T-helper 1 cell treated with Interleukin-12 subunit alpha and Interleukin-12 subunit beta and Interleukin-4 antibody, amounts not matched to agents 30 μg/mL and 1 μg/mL, for 36 hours (primary cell): ENCODE measurements at regions not wholly inside any gene's neighbourhood (a gene's known extent, or its start where the extent isn't known, plus 50 kb on each side); places are given as distances from the start of the nearest gene placed in this dataset.

ENCODE experiments used
- H3K27ac Mint-ChIP-seq: one replicate; pipeline ENCODE4 v1.8.0; 2021; ENCODE audit warnings: mild to moderate bottlenecking, mixed read lengths
- H3K27me3 Mint-ChIP-seq: one replicate; pipeline ENCODE4 v1.8.0; 2021; ENCODE audit warnings: low read depth, mixed read lengths
- H3K36me3 Mint-ChIP-seq: one replicate; pipeline ENCODE4 v1.8.0; 2021; ENCODE audit warnings: low read depth, mixed read lengths
- H3K4me1 Mint-ChIP-seq: one replicate; pipeline ENCODE4 v1.8.0; 2021; ENCODE audit warnings: low read depth, mixed read lengths
- H3K4me3 Mint-ChIP-seq: one replicate; pipeline ENCODE4 v1.8.0; 2021; ENCODE audit warnings: mild to moderate bottlenecking, moderate library complexity, mixed read lengths
- H3K9me3 Mint-ChIP-seq: one replicate; pipeline ENCODE4 v1.8.0; 2021; ENCODE audit warnings: mixed read lengths

GRCh38 chr13:47572375-47572774, 428.7 kb downstream of the SUCLA2 start:
- Mint-ChIP-seq H3K27me3 (no peaks in the 10 kb centered on the region), H3K36me3 (no peaks in the 10 kb centered on the region), H3K27ac (no peak overlapping the region), H3K9me3 (peaks cover 66% of the 10 kb centered on the region), H3K4me1 (no peaks in the 10 kb centered on the region), H3K4me3 (no peak overlapping the region)

- Mint-ChIP-seq H3K27ac (no peak overlapping the region), H3K4me3 (no peak overlapping the region), H3K36me3 (no peaks in the 10 kb centered on the region), H3K9me3 (peaks cover 31% of the 10 kb centered on the region), H3K4me1 (no peaks in the 10 kb centered on the region), H3K27me3 (no peaks in the 10 kb centered on the region)
These were observed 437.0 kb downstream of the SUCLA2 start for GRCh38 chr13:47564041-47564440.

- H3K4me1 Mint-ChIP-seq = no peaks in the 10 kb centered on the region
- H3K36me3 Mint-ChIP-seq = no peaks in the 10 kb centered on the region
- no peaks in the 10 kb centered on the region for H3K9me3 Mint-ChIP-seq
- no peak overlapping the region for H3K27ac Mint-ChIP-seq
- H3K27me3 Mint-ChIP-seq = no peaks in the 10 kb centered on the region
- no peak overlapping the region for H3K4me3 Mint-ChIP-seq
These were observed 444.4 kb downstream of the SUCLA2 start for GRCh38 chr13:47556703-47557102.

GRCh38 chr13:47555235-47555634, 445.8 kb downstream of the SUCLA2 start:
- Mint-ChIP-seq H3K36me3 (no peaks in the 10 kb centered on the region), H3K4me1 (no peaks in the 10 kb centered on the region), H3K9me3 (no peaks in the 10 kb centered on the region), H3K27me3 (no peaks in the 10 kb centered on the region), H3K4me3 (no peak overlapping the region), H3K27ac (no peak overlapping the region)

GRCh38 chr13:47553329-47553977, 447.6 kb downstream of the SUCLA2 start:
- H3K4me1 Mint-ChIP-seq = no peaks in the 10 kb centered on the region
- H3K36me3 Mint-ChIP-seq = no peaks in the 10 kb centered on the region
- no peaks in the 10 kb centered on the region for H3K9me3 Mint-ChIP-seq
- H3K4me3 Mint-ChIP-seq = no peak overlapping the region
- no peaks in the 10 kb centered on the region for H3K27me3 Mint-ChIP-seq
- H3K27ac Mint-ChIP-seq = no peak overlapping the region

GRCh38 chr13:47549219-47549752, 451.8 kb downstream of the SUCLA2 start:
- Mint-ChIP-seq H3K9me3 (no peaks in the 10 kb centered on the region), H3K27me3 (no peaks in the 10 kb centered on the region), H3K4me3 (no peak overlapping the region), H3K4me1 (no peaks in the 10 kb centered on the region), H3K27ac (no peak overlapping the region), H3K36me3 (no peaks in the 10 kb centered on the region)

- no peak overlapping the region for H3K27ac Mint-ChIP-seq
- H3K36me3 Mint-ChIP-seq = no peaks in the 10 kb centered on the region
- no peaks in the 10 kb centered on the region for H3K4me1 Mint-ChIP-seq
These were observed 452.7 kb downstream of the SUCLA2 start for GRCh38 chr13:47548294-47548840.

GRCh38 chr13:47546391-47547225, 454.5 kb downstream of the SUCLA2 start:
- no peaks in the 10 kb centered on the region for H3K27me3 Mint-ChIP-seq
- H3K27ac Mint-ChIP-seq = no peak overlapping the region
- H3K36me3 Mint-ChIP-seq = no peaks in the 10 kb centered on the region
- no peak overlapping the region for H3K4me3 Mint-ChIP-seq
- no peaks in the 10 kb centered on the region for H3K4me1 Mint-ChIP-seq
- H3K9me3 Mint-ChIP-seq = no peaks in the 10 kb centered on the region

More at GRCh38 chr13:47548294-47548840, 452.7 kb downstream of the SUCLA2 start:
- no peaks in the 10 kb centered on the region for H3K9me3 Mint-ChIP-seq
- H3K4me3 Mint-ChIP-seq = no peak overlapping the region
- H3K27me3 Mint-ChIP-seq = no peaks in the 10 kb centered on the region

GRCh38 chr13:47545201-47546024, 455.7 kb downstream of the SUCLA2 start:
- Mint-ChIP-seq H3K4me1 (no peaks in the 10 kb centered on the region), H3K9me3 (no peaks in the 10 kb centered on the region), H3K36me3 (no peaks in the 10 kb centered on the region), H3K27ac (no peak overlapping the region), H3K4me3 (no peak overlapping the region), H3K27me3 (no peaks in the 10 kb centered on the region)

GRCh38 chr13:47539317-47539716, 461.8 kb downstream of the SUCLA2 start:
- Mint-ChIP-seq H3K27me3 (no peaks in the 10 kb centered on the region), H3K4me1 (no peaks in the 10 kb centered on the region), H3K4me3 (no peak overlapping the region), H3K9me3 (peaks cover 9% of the 10 kb centered on the region), H3K36me3 (no peaks in the 10 kb centered on the region), H3K27ac (no peak overlapping the region)

GRCh38 chr13:47523771-47524170, 477.3 kb downstream of the SUCLA2 start:
- no peaks in the 10 kb centered on the region for H3K36me3 Mint-ChIP-seq
- no peak overlapping the region for H3K27ac Mint-ChIP-seq
- H3K27me3 Mint-ChIP-seq = no peaks in the 10 kb centered on the region
- no peak overlapping the region for H3K4me3 Mint-ChIP-seq
- H3K9me3 Mint-ChIP-seq = no peaks in the 10 kb centered on the region
- H3K4me1 Mint-ChIP-seq = no peaks in the 10 kb centered on the region

GRCh38 chr13:47521890-47522487, 479.1 kb downstream of the SUCLA2 start:
- Mint-ChIP-seq H3K4me3 (no peak overlapping the region), H3K27me3 (no peaks in the 10 kb centered on the region), H3K4me1 (no peaks in the 10 kb centered on the region), H3K9me3 (no peaks in the 10 kb centered on the region), H3K27ac (no peak overlapping the region), H3K36me3 (no peaks in the 10 kb centered on the region)

- H3K4me1 Mint-ChIP-seq = no peaks in the 10 kb centered on the region
- no peak overlapping the region for H3K27ac Mint-ChIP-seq
- H3K9me3 Mint-ChIP-seq = peaks cover 3% of the 10 kb centered on the region
- no peaks in the 10 kb centered on the region for H3K36me3 Mint-ChIP-seq
- no peak overlapping the region for H3K4me3 Mint-ChIP-seq
- no peaks in the 10 kb centered on the region for H3K27me3 Mint-ChIP-seq
These were observed 481.4 kb downstream of the SUCLA2 start for GRCh38 chr13:47519626-47520025.

- no peak overlapping the region for H3K4me3 Mint-ChIP-seq
- peaks cover 3% of the 10 kb centered on the region for H3K9me3 Mint-ChIP-seq
- no peaks in the 10 kb centered on the region for H3K27me3 Mint-ChIP-seq
- no peak overlapping the region for H3K27ac Mint-ChIP-seq
- H3K36me3 Mint-ChIP-seq = no peaks in the 10 kb centered on the region
- no peaks in the 10 kb centered on the region for H3K4me1 Mint-ChIP-seq
These were observed 482.5 kb downstream of the SUCLA2 start for GRCh38 chr13:47518530-47518929.
